GM12872 (cell line): ENCODE measurements at regions not wholly inside any gene's neighbourhood (a gene's known extent, or its start where the extent isn't known, plus 50 kb on each side); places are given as distances from the start of the nearest gene placed in this dataset.

ENCODE experiments used
- CTCF ChIP-seq: IDR thresholded peaks from 3 replicates; pipeline ENCODE4 v1.5.1; 2011; ENCODE audit warnings: low read depth, mild to moderate bottlenecking, low read length, moderate library complexity; ENCODE audit not compliant: insufficient read depth

GRCh38 chr9:115369322-115369957 is 251.5 kb upstream of the TNC start:
- TF ChIP-seq CTCF, result no peak

- no peak for TF ChIP-seq CTCF
Measured at GRCh38 chr9:115373000-115373709, 255.2 kb upstream of the TNC start.

- no peak for TF ChIP-seq CTCF
Measured at GRCh38 chr9:115373710-115374045, 255.7 kb upstream of the TNC start.

GRCh38 chr9:115374724-115375268 is 256.8 kb upstream of the TNC start:
- TF ChIP-seq CTCF, result no peak

- no peak for TF ChIP-seq CTCF
Measured at GRCh38 chr9:115378241-115378640, 260.3 kb upstream of the TNC start.

GRCh38 chr9:115378758-115379157 is 260.8 kb upstream of the TNC start:
- no peak for TF ChIP-seq CTCF

- TF ChIP-seq CTCF, result no peak
Measured at GRCh38 chr9:115379719-115380118, 261.8 kb upstream of the TNC start.
